Type B pancreatic cell (in vitro differentiated cells): ENCODE measurements at regions not wholly inside any gene's neighbourhood (a gene's known extent, or its start where the extent isn't known, plus 50 kb on each side); places are given as distances from the start of the nearest gene placed in this dataset.

ENCODE experiments used
- DNase-seq: peaks from one replicate; pipeline ENCODE4 v3.0.0; 2021; ENCODE audit warnings: mixed read lengths; ENCODE audit not compliant: unreplicated experiment; ENCODE audit errors: extremely low spot score
- H3K27ac Mint-ChIP-seq: 2 replicates; pipeline ENCODE4 v1.8.0; 2021; ENCODE audit warnings: mild to moderate bottlenecking, mixed read lengths
- H3K27me3 Mint-ChIP-seq: 2 replicates; pipeline ENCODE4 v1.8.0; 2021; ENCODE audit warnings: mixed read lengths
- H3K36me3 Mint-ChIP-seq: 2 replicates; pipeline ENCODE4 v1.8.0; 2021; ENCODE audit warnings: mixed read lengths
- H3K4me1 Mint-ChIP-seq: one replicate; pipeline ENCODE4 v1.8.0; 2021; ENCODE audit warnings: mixed read lengths; ENCODE audit not compliant: unreplicated experiment
- H3K4me3 Mint-ChIP-seq: 2 replicates; pipeline ENCODE4 v1.8.0; 2021; ENCODE audit warnings: mild to moderate bottlenecking, mixed read lengths
- H3K9me3 Mint-ChIP-seq: 2 replicates; pipeline ENCODE4 v1.8.0; 2021; ENCODE audit warnings: mixed read lengths
- TF ChIP-seq, protein P1 (sequence below): fragments of 200-600 bp; sonication (generic); conservative IDR thresholded peaks from 2 replicates; pipeline ENCODE4 v1.5.0; 2021; ENCODE audit warnings: antibody characterized with exemption, mild to moderate bottlenecking

DNA sequence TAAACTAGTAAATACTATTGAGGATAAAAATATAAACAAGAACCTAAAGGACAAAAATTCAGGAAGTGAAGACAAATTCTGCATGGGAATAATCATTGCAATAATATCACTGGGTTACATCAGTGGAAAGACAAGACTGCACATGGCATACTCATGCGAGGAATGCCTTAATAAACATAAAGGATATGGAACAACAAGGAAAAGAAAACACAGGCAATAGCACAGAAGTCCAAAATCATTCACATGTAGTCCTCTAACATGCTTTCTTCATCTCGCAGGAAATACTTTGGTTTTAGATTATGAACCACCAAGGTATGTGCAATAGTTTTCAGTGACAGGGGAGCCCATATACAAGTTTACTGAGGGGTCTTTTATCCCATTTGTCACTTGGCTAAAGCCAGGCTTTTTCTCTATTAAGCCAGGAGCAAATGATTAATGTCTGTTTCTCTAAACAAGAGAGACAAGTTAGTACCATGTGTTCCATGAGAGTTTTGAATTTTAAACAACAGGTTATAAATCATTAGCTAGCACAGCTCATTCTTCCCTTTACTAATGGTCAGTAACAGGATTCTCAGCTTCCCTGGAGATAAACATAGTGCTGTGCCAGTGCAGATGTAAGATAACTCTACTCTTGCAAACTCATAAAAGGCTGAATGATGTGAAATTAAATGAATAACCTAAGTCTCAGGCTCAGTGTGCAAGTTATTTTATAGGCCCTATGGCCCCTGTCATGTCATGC is 353.6 kb upstream of the FSIP2 start:
- H3K27ac Mint-ChIP-seq, result no peak overlapping the region
- H3K27me3 Mint-ChIP-seq, result no peaks in the 10 kb centered on the region
- H3K36me3 Mint-ChIP-seq, result no peaks in the 10 kb centered on the region
- DNase-seq, result no peak
- no peaks in the 10 kb centered on the region for H3K9me3 Mint-ChIP-seq
- H3K4me1 Mint-ChIP-seq, result peaks cover 12% of the 10 kb centered on the region
- no peak overlapping the region for H3K4me3 Mint-ChIP-seq
- TF ChIP-seq, protein P1, sequence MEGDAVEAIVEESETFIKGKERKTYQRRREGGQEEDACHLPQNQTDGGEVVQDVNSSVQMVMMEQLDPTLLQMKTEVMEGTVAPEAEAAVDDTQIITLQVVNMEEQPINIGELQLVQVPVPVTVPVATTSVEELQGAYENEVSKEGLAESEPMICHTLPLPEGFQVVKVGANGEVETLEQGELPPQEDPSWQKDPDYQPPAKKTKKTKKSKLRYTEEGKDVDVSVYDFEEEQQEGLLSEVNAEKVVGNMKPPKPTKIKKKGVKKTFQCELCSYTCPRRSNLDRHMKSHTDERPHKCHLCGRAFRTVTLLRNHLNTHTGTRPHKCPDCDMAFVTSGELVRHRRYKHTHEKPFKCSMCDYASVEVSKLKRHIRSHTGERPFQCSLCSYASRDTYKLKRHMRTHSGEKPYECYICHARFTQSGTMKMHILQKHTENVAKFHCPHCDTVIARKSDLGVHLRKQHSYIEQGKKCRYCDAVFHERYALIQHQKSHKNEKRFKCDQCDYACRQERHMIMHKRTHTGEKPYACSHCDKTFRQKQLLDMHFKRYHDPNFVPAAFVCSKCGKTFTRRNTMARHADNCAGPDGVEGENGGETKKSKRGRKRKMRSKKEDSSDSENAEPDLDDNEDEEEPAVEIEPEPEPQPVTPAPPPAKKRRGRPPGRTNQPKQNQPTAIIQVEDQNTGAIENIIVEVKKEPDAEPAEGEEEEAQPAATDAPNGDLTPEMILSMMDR, result no peak

DNA sequence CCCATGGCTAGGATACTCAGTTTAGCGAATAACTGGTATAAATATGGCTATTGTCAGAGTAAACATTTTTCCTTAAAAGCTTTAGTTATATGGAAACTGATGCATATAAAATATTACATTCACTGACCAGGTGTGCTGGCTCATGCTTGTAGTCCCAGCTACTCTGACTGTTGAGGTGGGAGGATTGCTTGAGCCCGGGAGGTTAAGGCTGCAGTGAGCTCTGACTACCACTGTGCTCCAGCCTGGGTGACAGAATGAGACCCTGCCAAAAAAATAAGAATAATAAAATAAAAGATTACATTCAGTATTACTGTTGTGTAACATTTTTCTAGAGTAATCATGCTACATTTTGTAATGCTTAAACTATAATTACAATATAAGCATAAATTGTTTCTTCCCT is 350.4 kb upstream of the FSIP2 start:
- H3K27ac Mint-ChIP-seq, result no peak overlapping the region
- no peaks in the 10 kb centered on the region for H3K9me3 Mint-ChIP-seq
- TF ChIP-seq, protein P1, result no peak
- H3K4me1 Mint-ChIP-seq, result peaks cover 8% of the 10 kb centered on the region
- H3K36me3 Mint-ChIP-seq, result no peaks in the 10 kb centered on the region
- H3K27me3 Mint-ChIP-seq, result no peaks in the 10 kb centered on the region
- no peak overlapping the region for H3K4me3 Mint-ChIP-seq
- DNase-seq, result no peak

DNA sequence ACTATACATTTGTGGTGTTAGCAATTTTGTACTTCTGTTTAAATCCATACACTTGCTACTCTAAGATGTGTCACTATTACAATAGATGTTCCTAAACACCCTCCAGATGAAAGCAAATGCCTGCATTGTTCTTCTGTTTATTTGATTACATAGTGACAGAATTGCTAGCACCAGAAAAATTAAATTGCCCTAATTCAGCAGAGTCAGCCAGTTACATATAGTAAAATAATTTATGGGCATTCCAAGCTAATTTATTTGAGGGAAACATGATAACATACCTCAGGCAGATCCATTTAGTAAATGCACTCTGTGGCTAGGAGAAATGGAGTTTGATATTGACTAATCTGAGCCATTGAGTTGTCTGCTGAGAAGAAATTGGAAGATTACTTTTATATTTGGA is 347.1 kb upstream of the FSIP2 start:
- H3K9me3 Mint-ChIP-seq, result no peaks in the 10 kb centered on the region
- DNase-seq, result no peak
- H3K27ac Mint-ChIP-seq, result no peak overlapping the region
- H3K4me3 Mint-ChIP-seq, result no peak overlapping the region
- no peaks in the 10 kb centered on the region for H3K36me3 Mint-ChIP-seq
- TF ChIP-seq, protein P1, result no peak
- no peaks in the 10 kb centered on the region for H3K27me3 Mint-ChIP-seq
- no peaks in the 10 kb centered on the region for H3K4me1 Mint-ChIP-seq

DNA sequence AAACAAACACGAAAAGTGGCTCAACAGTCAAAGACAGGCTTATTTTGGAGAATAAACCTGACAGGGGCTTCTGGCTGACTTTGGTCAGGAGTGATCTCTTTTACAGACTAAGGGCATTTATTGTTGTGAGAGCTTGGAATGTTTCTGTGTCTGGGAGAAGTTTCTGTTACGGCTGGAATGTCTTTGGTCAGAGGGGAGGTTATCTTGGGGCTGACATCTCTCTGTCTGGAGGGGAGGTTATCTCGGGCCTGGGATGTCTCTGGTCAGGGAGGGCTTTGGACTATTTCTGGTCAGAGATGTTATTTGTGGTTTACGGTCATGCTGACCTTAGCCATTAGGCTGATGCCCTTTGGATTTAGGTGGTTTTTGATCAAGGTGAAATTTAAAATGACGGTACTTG is 345.5 kb upstream of the FSIP2 start:
- DNase-seq, result no peak
- TF ChIP-seq, protein P1, result no peak
- Mint-ChIP-seq H3K9me3 (no peaks in the 10 kb centered on the region), H3K4me1 (no peaks in the 10 kb centered on the region), H3K27me3 (no peaks in the 10 kb centered on the region), H3K27ac (no peak overlapping the region), H3K4me3 (no peak overlapping the region), H3K36me3 (no peaks in the 10 kb centered on the region)

DNA sequence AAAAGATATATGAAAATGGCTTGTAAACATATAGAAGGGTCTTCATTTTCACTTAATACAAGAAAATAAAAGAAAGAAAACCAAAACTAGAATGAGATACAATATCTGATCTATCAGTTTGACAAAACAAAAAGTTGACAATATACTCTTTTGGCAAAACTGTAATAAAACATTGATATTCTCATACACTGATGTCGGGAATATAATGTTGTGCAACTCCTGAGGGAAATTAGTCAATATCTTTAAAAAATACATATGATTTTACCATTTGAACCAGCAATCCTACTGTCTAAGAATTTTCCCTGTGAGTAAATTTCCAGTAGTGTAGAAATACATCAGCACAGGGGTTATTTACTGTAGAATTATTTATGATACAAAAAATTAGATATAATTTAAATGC is 336.1 kb upstream of the FSIP2 start:
- H3K4me1 Mint-ChIP-seq, result no peaks in the 10 kb centered on the region
- H3K9me3 Mint-ChIP-seq, result no peaks in the 10 kb centered on the region
- no peaks in the 10 kb centered on the region for H3K27me3 Mint-ChIP-seq
- H3K36me3 Mint-ChIP-seq, result no peaks in the 10 kb centered on the region
- H3K27ac Mint-ChIP-seq, result no peak overlapping the region
- no peak overlapping the region for H3K4me3 Mint-ChIP-seq
- TF ChIP-seq, protein P1, result no peak
- no peak for DNase-seq
